ENCODE measurements at regions not wholly inside any gene's neighbourhood (a gene's known extent, or its start where the extent isn't known, plus 50 kb on each side); places are given as distances from the start of the nearest gene placed in this dataset.

DNA sequence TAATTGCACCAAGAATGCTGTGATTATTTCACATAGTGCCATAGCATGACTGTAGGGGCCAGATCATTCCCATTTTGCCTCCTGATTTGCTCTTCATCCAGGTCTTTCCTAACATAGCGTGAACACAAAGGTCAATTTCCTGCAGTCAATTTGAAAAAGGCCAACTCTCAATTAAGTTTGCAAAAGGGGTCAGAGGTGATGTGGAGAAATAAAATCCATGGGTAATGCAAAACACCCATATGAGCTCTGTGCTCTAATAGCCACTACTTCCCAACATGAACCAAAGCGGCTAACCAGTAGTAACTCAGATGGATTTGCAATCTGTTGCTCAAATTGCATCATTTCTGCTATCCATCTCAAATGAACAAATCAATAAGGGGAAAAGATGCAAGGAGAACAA is 275.5 kb upstream of the SOX9 start:
- WGBS (ENCODE audit: insufficient coverage) = no CpG with 5 or more reads among the region's 2 CpGs
- TF ChIP-seq EZH2 (IDR thresholded peaks at IDR 0.05; ENCODE audit: borderline replicate concordance, insufficient read depth, low read depth, low read length, poor library complexity, severe bottlenecking) = no peak
- TF ChIP-seq, protein P1, sequence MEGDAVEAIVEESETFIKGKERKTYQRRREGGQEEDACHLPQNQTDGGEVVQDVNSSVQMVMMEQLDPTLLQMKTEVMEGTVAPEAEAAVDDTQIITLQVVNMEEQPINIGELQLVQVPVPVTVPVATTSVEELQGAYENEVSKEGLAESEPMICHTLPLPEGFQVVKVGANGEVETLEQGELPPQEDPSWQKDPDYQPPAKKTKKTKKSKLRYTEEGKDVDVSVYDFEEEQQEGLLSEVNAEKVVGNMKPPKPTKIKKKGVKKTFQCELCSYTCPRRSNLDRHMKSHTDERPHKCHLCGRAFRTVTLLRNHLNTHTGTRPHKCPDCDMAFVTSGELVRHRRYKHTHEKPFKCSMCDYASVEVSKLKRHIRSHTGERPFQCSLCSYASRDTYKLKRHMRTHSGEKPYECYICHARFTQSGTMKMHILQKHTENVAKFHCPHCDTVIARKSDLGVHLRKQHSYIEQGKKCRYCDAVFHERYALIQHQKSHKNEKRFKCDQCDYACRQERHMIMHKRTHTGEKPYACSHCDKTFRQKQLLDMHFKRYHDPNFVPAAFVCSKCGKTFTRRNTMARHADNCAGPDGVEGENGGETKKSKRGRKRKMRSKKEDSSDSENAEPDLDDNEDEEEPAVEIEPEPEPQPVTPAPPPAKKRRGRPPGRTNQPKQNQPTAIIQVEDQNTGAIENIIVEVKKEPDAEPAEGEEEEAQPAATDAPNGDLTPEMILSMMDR (IDR thresholded peaks at IDR 0.05) = no peak
- H3K9me3 Mint-ChIP-seq (ENCODE audit: insufficient read depth) = no peaks in the 10 kb centered on the region
- no peaks in the 10 kb centered on the region for H3K36me3 ChIP-seq (replicated peaks in 1 of 2; ENCODE audit: control extremely low read depth in 1 of 2, control insufficient read depth in 1 of 2, extremely low read depth in 1 of 2, insufficient read depth in 2 of 2, low read length in 1 of 2)
- no peaks in the 10 kb centered on the region for H3K79me2 ChIP-seq (ENCODE audit: control insufficient read depth, insufficient read depth, low read length)
- no peaks in the 10 kb centered on the region for H3K27me3 ChIP-seq (replicated peaks in 1 of 4; ENCODE audit: control extremely low read depth in 1 of 4, control insufficient read depth in 3 of 4, insufficient read depth in 4 of 4, low read length in 3 of 4)
- POLR2A ChIA-PET = no interaction called here
- no peak overlapping the region for H3K4me3 ChIP-seq (ENCODE audit: control extremely low read depth in 1 of 5, extremely low read depth in 1 of 5, insufficient read depth in 1 of 5, low read depth in 2 of 5, low read length in 4 of 5)
- no peak for DNase-seq
- no peak overlapping the region for H3K4me2 ChIP-seq (replicated peaks; ENCODE audit: low read depth, low read length, poor library complexity, severe bottlenecking)
- CTCF ChIA-PET = no interaction called here
- intact Hi-C loops (cut with micrococcal nuclease) = no loop called here
- ATAC-seq (ENCODE audit: low read depth) = no peak
- no peak overlapping the region for H3K9ac ChIP-seq (ENCODE audit: low read length)
- no peaks in the 10 kb centered on the region for H4K20me1 ChIP-seq (ENCODE audit: control insufficient read depth, insufficient read depth, low read length, poor library complexity, severe bottlenecking)
- no peaks in the 10 kb centered on the region for H3K4me1 Mint-ChIP-seq
- H3K27ac Mint-ChIP-seq = no peak overlapping the region
- H3K27ac ChIP-seq (ENCODE audit: low read length in 2 of 2) = no peak overlapping the region
- H3K27me3 Mint-ChIP-seq = no peaks in the 10 kb centered on the region
- no peak overlapping the region for H3K4me3 Mint-ChIP-seq
- no peaks in the 10 kb centered on the region for H3K4me1 ChIP-seq (ENCODE audit: control insufficient read depth in 2 of 2, insufficient read depth in 2 of 2, low read length in 2 of 2)
- H2AFZ ChIP-seq (ENCODE audit: insufficient read depth, low read depth, low read length, poor library complexity, severe bottlenecking) = no peak overlapping the region
- H3K9me3 ChIP-seq (ENCODE audit: control extremely low read depth in 1 of 3, control insufficient read depth in 2 of 3, insufficient read depth in 1 of 3, low read length in 2 of 3) = peaks cover 0 to 2% (median 0%) of the 10 kb centered on the region in 3 donors

DNA sequence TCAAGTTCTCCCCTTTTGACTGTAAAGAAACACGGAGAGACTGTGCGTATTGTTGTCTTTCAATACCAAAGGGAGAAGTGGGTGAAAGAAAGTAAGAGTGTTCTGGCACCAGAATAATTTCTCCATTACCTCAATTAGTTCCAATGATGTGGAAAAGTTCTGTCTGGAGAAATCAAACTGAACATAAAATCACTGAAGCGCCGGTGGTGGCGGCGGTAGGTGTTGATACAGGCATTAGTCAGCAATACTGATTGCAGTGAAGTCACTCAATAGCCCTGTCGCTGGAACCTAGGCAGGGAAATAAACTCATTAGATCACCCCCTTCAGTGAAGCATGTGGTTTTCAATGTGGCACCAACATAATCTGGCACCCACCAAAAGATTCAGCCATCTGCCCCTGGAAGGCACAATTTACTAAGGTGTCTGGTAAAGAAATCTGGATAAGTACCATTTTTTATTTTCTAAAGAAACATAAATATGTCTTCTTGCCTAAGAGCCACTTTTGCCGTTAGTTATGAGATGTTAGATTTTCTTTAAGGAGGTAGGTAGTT is 274.2 kb upstream of the SOX9 start:
- Histone ChIP-seq H3K27ac (ENCODE audit: low read length in 2 of 2) (no peak overlapping the region), H3K4me1 (ENCODE audit: control insufficient read depth in 2 of 2, insufficient read depth in 2 of 2, low read length in 2 of 2) (no peaks in the 10 kb centered on the region), H3K4me3 (ENCODE audit: control extremely low read depth in 1 of 5, extremely low read depth in 1 of 5, insufficient read depth in 1 of 5, low read depth in 2 of 5, low read length in 4 of 5) (no peak overlapping the region), H3K36me3 (replicated peaks in 1 of 2; ENCODE audit: control extremely low read depth in 1 of 2, control insufficient read depth in 1 of 2, extremely low read depth in 1 of 2, insufficient read depth in 2 of 2, low read length in 1 of 2) (no peaks in the 10 kb centered on the region), H3K9ac (ENCODE audit: low read length) (no peak overlapping the region), H2AFZ (ENCODE audit: insufficient read depth, low read depth, low read length, poor library complexity, severe bottlenecking) (no peak overlapping the region), H4K20me1 (ENCODE audit: control insufficient read depth, insufficient read depth, low read length, poor library complexity, severe bottlenecking) (no peaks in the 10 kb centered on the region), H3K9me3 (ENCODE audit: control extremely low read depth in 1 of 3, control insufficient read depth in 2 of 3, insufficient read depth in 1 of 3, low read length in 2 of 3) (peaks cover 0 to 2% (median 0%) of the 10 kb centered on the region in 3 donors), H3K4me2 (replicated peaks; ENCODE audit: low read depth, low read length, poor library complexity, severe bottlenecking) (no peak overlapping the region), H3K79me2 (ENCODE audit: control insufficient read depth, insufficient read depth, low read length) (no peaks in the 10 kb centered on the region), H3K27me3 (replicated peaks in 1 of 4; ENCODE audit: control extremely low read depth in 1 of 4, control insufficient read depth in 3 of 4, insufficient read depth in 4 of 4, low read length in 3 of 4) (no peaks in the 10 kb centered on the region)
- ATAC-seq (ENCODE audit: low read depth) (no peak), DNase-seq (no peak)
- 96% methylated on average over 4 of the region's 8 CpGs for whole genome bisulfite sequencing (ENCODE audit: insufficient coverage)
- no peak overlapping the region for H3K4me3 Mint-ChIP-seq
- intact Hi-C loops (cut with micrococcal nuclease) = no loop called here
- H3K9me3 Mint-ChIP-seq (ENCODE audit: insufficient read depth) = no peaks in the 10 kb centered on the region
- ChIA-PET POLR2A (no interaction called here), CTCF (no interaction called here)
- H3K4me1 Mint-ChIP-seq = no peaks in the 10 kb centered on the region
- H3K27me3 Mint-ChIP-seq = no peaks in the 10 kb centered on the region
- TF ChIP-seq, protein P1 (IDR thresholded peaks at IDR 0.05) = no peak
- TF ChIP-seq EZH2 (IDR thresholded peaks at IDR 0.05; ENCODE audit: borderline replicate concordance, insufficient read depth, low read depth, low read length, poor library complexity, severe bottlenecking) = no peak
- no peak overlapping the region for H3K27ac Mint-ChIP-seq

Data from B cell (primary cell).